ENCODE measurements at regions not wholly inside any gene's neighbourhood (a gene's known extent, or its start where the extent isn't known, plus 50 kb on each side); places are given as distances from the start of the nearest gene placed in this dataset.

- no peak for DNase-seq (ENCODE audit: low spot score in 2 of 2)
- in situ Hi-C loops (cut with MboI; ENCODE audit: low sequenced_read_pairs): no loop called here
Observed at GRCh38 chr2:123195957-123196356, 829.1 kb upstream of the CNTNAP5 start.

GRCh38 chr2:123200035-123200434 is 825.1 kb upstream of the CNTNAP5 start:
- Histone ChIP-seq H3K4me1 (no peaks in the 10 kb centered on the region), H3K4me3 (no peak overlapping the region), H3K27me3 (ENCODE audit: low read depth) (no peaks in the 10 kb centered on the region), H3K36me3 (replicated peaks) (no peaks in the 10 kb centered on the region), H3K9me3 (no peaks in the 10 kb centered on the region)
- no peak for DNase-seq (ENCODE audit: low spot score in 2 of 2)
- in situ Hi-C loops (cut with MboI; ENCODE audit: low sequenced_read_pairs): no loop called here

More at GRCh38 chr2:123195957-123196356, 829.1 kb upstream of the CNTNAP5 start:
- Histone ChIP-seq H3K4me3 (no peak overlapping the region), H3K4me1 (no peaks in the 10 kb centered on the region), H3K36me3 (replicated peaks) (no peaks in the 10 kb centered on the region), H3K9me3 (no peaks in the 10 kb centered on the region), H3K27me3 (ENCODE audit: low read depth) (no peaks in the 10 kb centered on the region)

GRCh38 chr2:123207245-123207644 is 817.8 kb upstream of the CNTNAP5 start:
- DNase-seq (ENCODE audit: low spot score in 2 of 2): no peak
- Histone ChIP-seq H3K27me3 (ENCODE audit: low read depth) (no peaks in the 10 kb centered on the region), H3K9me3 (no peaks in the 10 kb centered on the region), H3K4me1 (no peaks in the 10 kb centered on the region), H3K36me3 (replicated peaks) (no peaks in the 10 kb centered on the region; the same call in 1 of the 2 replicates), H3K4me3 (no peak overlapping the region)
- in situ Hi-C loops (cut with MboI; ENCODE audit: low sequenced_read_pairs): no loop called here

GRCh38 chr2:123209202-123209601 is 815.9 kb upstream of the CNTNAP5 start:
- in situ Hi-C loops (cut with MboI; ENCODE audit: low sequenced_read_pairs): no loop called here
- DNase-seq (ENCODE audit: low spot score in 2 of 2): no peak

GRCh38 chr2:123211181-123211580 is 813.9 kb upstream of the CNTNAP5 start:
- Histone ChIP-seq H3K4me1 (no peaks in the 10 kb centered on the region), H3K4me3 (no peak overlapping the region), H3K27me3 (ENCODE audit: low read depth) (no peaks in the 10 kb centered on the region), H3K36me3 (replicated peaks) (no peaks in the 10 kb centered on the region; the same call in 1 of the 2 replicates), H3K9me3 (no peaks in the 10 kb centered on the region)
- no peak for DNase-seq (ENCODE audit: low spot score in 2 of 2)
- in situ Hi-C loops (cut with MboI; ENCODE audit: low sequenced_read_pairs): no loop called here

More at GRCh38 chr2:123209202-123209601, 815.9 kb upstream of the CNTNAP5 start:
- no peaks in the 10 kb centered on the region; the same call in 1 of the 2 replicates for H3K36me3 ChIP-seq (replicated peaks)
- H3K9me3 ChIP-seq: no peaks in the 10 kb centered on the region
- no peak overlapping the region for H3K4me3 ChIP-seq
- no peaks in the 10 kb centered on the region for H3K27me3 ChIP-seq (ENCODE audit: low read depth)
- no peaks in the 10 kb centered on the region for H3K4me1 ChIP-seq

GRCh38 chr2:123245156-123245555 is 779.9 kb upstream of the CNTNAP5 start:
- in situ Hi-C loops (cut with MboI; ENCODE audit: low sequenced_read_pairs): no loop called here
- no peak for DNase-seq (ENCODE audit: low spot score in 2 of 2)
- Histone ChIP-seq H3K27me3 (ENCODE audit: low read depth) (no peaks in the 10 kb centered on the region), H3K9me3 (no peaks in the 10 kb centered on the region), H3K4me3 (no peak overlapping the region), H3K4me1 (no peaks in the 10 kb centered on the region), H3K36me3 (replicated peaks) (no peaks in the 10 kb centered on the region)

GRCh38 chr2:123258877-123259539 is 766.1 kb upstream of the CNTNAP5 start:
- H3K9me3 ChIP-seq: no peaks in the 10 kb centered on the region
- in situ Hi-C loops (cut with MboI; ENCODE audit: low sequenced_read_pairs): no loop called here

GRCh38 chr2:123262856-123263255 is 762.2 kb upstream of the CNTNAP5 start:
- no peaks in the 10 kb centered on the region for H3K4me1 ChIP-seq
- H3K36me3 ChIP-seq (replicated peaks): no peaks in the 10 kb centered on the region
- H3K27me3 ChIP-seq (ENCODE audit: low read depth): no peaks in the 10 kb centered on the region
- no peak for DNase-seq (ENCODE audit: low spot score in 2 of 2)
- no peak overlapping the region for H3K4me3 ChIP-seq
- in situ Hi-C loops (cut with MboI; ENCODE audit: low sequenced_read_pairs): no loop called here
- no peaks in the 10 kb centered on the region for H3K9me3 ChIP-seq

More at GRCh38 chr2:123258877-123259539, 766.1 kb upstream of the CNTNAP5 start:
- Histone ChIP-seq H3K27me3 (ENCODE audit: low read depth) (no peaks in the 10 kb centered on the region), H3K4me3 (no peak overlapping the region), H3K4me1 (no peaks in the 10 kb centered on the region), H3K36me3 (replicated peaks) (no peaks in the 10 kb centered on the region)
- DNase-seq (ENCODE audit: low spot score in 2 of 2): no peak

GRCh38 chr2:123283431-123283830 is 741.7 kb upstream of the CNTNAP5 start:
- H3K36me3 ChIP-seq (replicated peaks): no peaks in the 10 kb centered on the region
- H3K4me3 ChIP-seq: no peak overlapping the region
- in situ Hi-C loops (cut with MboI; ENCODE audit: low sequenced_read_pairs): no loop called here
- DNase-seq (ENCODE audit: low spot score in 2 of 2): no peak
- no peaks in the 10 kb centered on the region for H3K4me1 ChIP-seq
- H3K27me3 ChIP-seq (ENCODE audit: low read depth): no peaks in the 10 kb centered on the region
- no peaks in the 10 kb centered on the region for H3K9me3 ChIP-seq

- H3K9me3 ChIP-seq: peaks cover 3% of the 10 kb centered on the region; the same call in 1 of the 2 replicates
- DNase-seq (ENCODE audit: low spot score in 2 of 2): no peak
- no peaks in the 10 kb centered on the region for H3K27me3 ChIP-seq (ENCODE audit: low read depth)
- no peaks in the 10 kb centered on the region for H3K36me3 ChIP-seq (replicated peaks)
- H3K4me1 ChIP-seq: no peaks in the 10 kb centered on the region
- in situ Hi-C loops (cut with MboI; ENCODE audit: low sequenced_read_pairs): no loop called here
- no peak overlapping the region for H3K4me3 ChIP-seq
Observed at GRCh38 chr2:123303731-123304130, 721.4 kb upstream of the CNTNAP5 start.

Data from HAP-1 (cell line).